NB4 (cell line): ENCODE measurements at regions not wholly inside any gene's neighbourhood (a gene's known extent, or its start where the extent isn't known, plus 50 kb on each side); places are given as distances from the start of the nearest gene placed in this dataset.

ENCODE experiments used
- CTCF ChIP-seq: IDR thresholded peaks from one replicate; pipeline ENCODE4 v1.5.1; 2012; ENCODE audit warnings: low read depth, low read length
- MAX ChIP-seq: IDR thresholded peaks from 2 replicates; pipeline ENCODE4 v1.6.1; 2011; ENCODE audit warnings: low read depth, low read length
- POLR2A ChIP-seq: IDR thresholded peaks from 2 replicates; pipeline ENCODE4 v1.6.1; 2011; ENCODE audit warnings: mild to moderate bottlenecking; ENCODE audit not compliant: insufficient read length; ENCODE audit errors: extremely low read depth

GRCh38 chrX:39063037-39063436, 261.8 kb downstream of the MID1IP1 start:
- no peak for TF ChIP-seq POLR2A
- TF ChIP-seq CTCF = no peak
- no peak for TF ChIP-seq MAX
